ENCODE measurements at regions not wholly inside any gene's neighbourhood (a gene's known extent, or its start where the extent isn't known, plus 50 kb on each side); places are given as distances from the start of the nearest gene placed in this dataset.

GRCh38 chr15:61753018-61753710, 307.1 kb downstream of the VPS13C start:
- H3K9me3 Mint-ChIP-seq: no peaks in the 10 kb centered on the region

GRCh38 chr15:61752001-61752400, 308.2 kb downstream of the VPS13C start:
- peaks cover 6% of the 10 kb centered on the region for H3K27me3 Mint-ChIP-seq
- no peaks in the 10 kb centered on the region for H3K4me1 Mint-ChIP-seq (ENCODE audit: low read depth)
- no peaks in the 10 kb centered on the region for H3K36me3 Mint-ChIP-seq (ENCODE audit: low read depth)
- H3K4me3 Mint-ChIP-seq: no peak overlapping the region
- H3K9me3 Mint-ChIP-seq: no peaks in the 10 kb centered on the region
- no peak overlapping the region for H3K27ac Mint-ChIP-seq

More at GRCh38 chr15:61753018-61753710, 307.1 kb downstream of the VPS13C start:
- Mint-ChIP-seq H3K4me1 (ENCODE audit: low read depth) (no peaks in the 10 kb centered on the region), H3K36me3 (ENCODE audit: low read depth) (no peaks in the 10 kb centered on the region), H3K4me3 (no peak overlapping the region), H3K27ac (no peak overlapping the region), H3K27me3 (peaks cover 9% of the 10 kb centered on the region)

GRCh38 chr15:61750271-61751084, 309.8 kb downstream of the VPS13C start:
- no peaks in the 10 kb centered on the region for H3K4me1 Mint-ChIP-seq (ENCODE audit: low read depth)
- H3K27ac Mint-ChIP-seq: no peak overlapping the region
- H3K36me3 Mint-ChIP-seq (ENCODE audit: low read depth): no peaks in the 10 kb centered on the region
- no peaks in the 10 kb centered on the region for H3K9me3 Mint-ChIP-seq
- no peaks in the 10 kb centered on the region for H3K27me3 Mint-ChIP-seq
- H3K4me3 Mint-ChIP-seq: no peak overlapping the region

- no peaks in the 10 kb centered on the region for H3K4me1 Mint-ChIP-seq (ENCODE audit: low read depth)
- H3K36me3 Mint-ChIP-seq (ENCODE audit: low read depth): no peaks in the 10 kb centered on the region
- peaks cover 4% of the 10 kb centered on the region for H3K27me3 Mint-ChIP-seq
- no peak overlapping the region for H3K27ac Mint-ChIP-seq
- no peaks in the 10 kb centered on the region for H3K9me3 Mint-ChIP-seq
- H3K4me3 Mint-ChIP-seq: no peak overlapping the region
These were observed 311.1 kb downstream of the VPS13C start for GRCh38 chr15:61749169-61749568.

- Mint-ChIP-seq H3K4me3 (no peak overlapping the region), H3K4me1 (ENCODE audit: low read depth) (no peaks in the 10 kb centered on the region), H3K27ac (no peak overlapping the region), H3K9me3 (no peaks in the 10 kb centered on the region), H3K27me3 (peaks cover 4% of the 10 kb centered on the region), H3K36me3 (ENCODE audit: low read depth) (no peaks in the 10 kb centered on the region)
These were observed 311.7 kb downstream of the VPS13C start for GRCh38 chr15:61748529-61748928.

GRCh38 chr15:61746589-61746988, 313.7 kb downstream of the VPS13C start:
- Mint-ChIP-seq H3K9me3 (no peaks in the 10 kb centered on the region), H3K4me3 (no peak overlapping the region), H3K36me3 (ENCODE audit: low read depth) (no peaks in the 10 kb centered on the region), H3K27ac (no peak overlapping the region), H3K27me3 (peaks cover 4% of the 10 kb centered on the region), H3K4me1 (ENCODE audit: low read depth) (no peaks in the 10 kb centered on the region)

- H3K4me3 Mint-ChIP-seq: no peak overlapping the region
- no peak overlapping the region for H3K27ac Mint-ChIP-seq
- peaks cover 4% of the 10 kb centered on the region for H3K27me3 Mint-ChIP-seq
- H3K9me3 Mint-ChIP-seq: no peaks in the 10 kb centered on the region
- H3K4me1 Mint-ChIP-seq (ENCODE audit: low read depth): no peaks in the 10 kb centered on the region
- H3K36me3 Mint-ChIP-seq (ENCODE audit: low read depth): no peaks in the 10 kb centered on the region
These were observed 316.8 kb downstream of the VPS13C start for GRCh38 chr15:61743345-61743909.

GRCh38 chr15:61742591-61742990, 317.7 kb downstream of the VPS13C start:
- no peaks in the 10 kb centered on the region for H3K9me3 Mint-ChIP-seq
- H3K4me3 Mint-ChIP-seq: no peak overlapping the region
- no peaks in the 10 kb centered on the region for H3K36me3 Mint-ChIP-seq (ENCODE audit: low read depth)
- no peaks in the 10 kb centered on the region for H3K4me1 Mint-ChIP-seq (ENCODE audit: low read depth)
- H3K27me3 Mint-ChIP-seq: peaks cover 4% of the 10 kb centered on the region
- H3K27ac Mint-ChIP-seq: no peak overlapping the region

GRCh38 chr15:61736790-61737189, 323.5 kb downstream of the VPS13C start:
- H3K4me3 Mint-ChIP-seq: no peak overlapping the region
- H3K36me3 Mint-ChIP-seq (ENCODE audit: low read depth): no peaks in the 10 kb centered on the region
- peaks cover 6% of the 10 kb centered on the region for H3K27me3 Mint-ChIP-seq
- H3K27ac Mint-ChIP-seq: no peak overlapping the region
- H3K9me3 Mint-ChIP-seq: no peaks in the 10 kb centered on the region
- H3K4me1 Mint-ChIP-seq (ENCODE audit: low read depth): no peaks in the 10 kb centered on the region

- H3K4me1 Mint-ChIP-seq (ENCODE audit: low read depth): no peaks in the 10 kb centered on the region
- H3K27ac Mint-ChIP-seq: no peak overlapping the region
These were observed 329.1 kb downstream of the VPS13C start for GRCh38 chr15:61731099-61731498.

GRCh38 chr15:61729646-61730045, 330.6 kb downstream of the VPS13C start:
- H3K4me1 Mint-ChIP-seq (ENCODE audit: low read depth): no peaks in the 10 kb centered on the region
- no peak overlapping the region for H3K27ac Mint-ChIP-seq
- no peaks in the 10 kb centered on the region for H3K9me3 Mint-ChIP-seq
- peaks cover 12% of the 10 kb centered on the region for H3K27me3 Mint-ChIP-seq
- no peak overlapping the region for H3K4me3 Mint-ChIP-seq
- no peaks in the 10 kb centered on the region for H3K36me3 Mint-ChIP-seq (ENCODE audit: low read depth)

More at GRCh38 chr15:61731099-61731498, 329.1 kb downstream of the VPS13C start:
- Mint-ChIP-seq H3K27me3 (peaks cover 9% of the 10 kb centered on the region), H3K36me3 (ENCODE audit: low read depth) (no peaks in the 10 kb centered on the region), H3K9me3 (no peaks in the 10 kb centered on the region), H3K4me3 (no peak overlapping the region)

- no peak overlapping the region for H3K4me3 Mint-ChIP-seq
- peaks cover 12% of the 10 kb centered on the region for H3K27me3 Mint-ChIP-seq
- no peak overlapping the region for H3K27ac Mint-ChIP-seq
- H3K36me3 Mint-ChIP-seq (ENCODE audit: low read depth): no peaks in the 10 kb centered on the region
- no peaks in the 10 kb centered on the region for H3K4me1 Mint-ChIP-seq (ENCODE audit: low read depth)
- H3K9me3 Mint-ChIP-seq: no peaks in the 10 kb centered on the region
These were observed 334.1 kb downstream of the VPS13C start for GRCh38 chr15:61726166-61726565.

GRCh38 chr15:61725251-61725650, 335.0 kb downstream of the VPS13C start:
- Mint-ChIP-seq H3K4me3 (no peak overlapping the region), H3K9me3 (no peaks in the 10 kb centered on the region), H3K4me1 (ENCODE audit: low read depth) (no peaks in the 10 kb centered on the region), H3K36me3 (ENCODE audit: low read depth) (no peaks in the 10 kb centered on the region), H3K27me3 (peaks cover 17% of the 10 kb centered on the region), H3K27ac (no peak overlapping the region)

- Mint-ChIP-seq H3K27ac (no peak overlapping the region), H3K4me3 (no peak overlapping the region), H3K27me3 (peaks cover 26% of the 10 kb centered on the region), H3K36me3 (ENCODE audit: low read depth) (no peaks in the 10 kb centered on the region), H3K4me1 (ENCODE audit: low read depth) (no peaks in the 10 kb centered on the region), H3K9me3 (no peaks in the 10 kb centered on the region)
These were observed 335.9 kb downstream of the VPS13C start for GRCh38 chr15:61724251-61724939.

- H3K27ac Mint-ChIP-seq: no peak overlapping the region
- no peak overlapping the region for H3K4me3 Mint-ChIP-seq
- H3K9me3 Mint-ChIP-seq: no peaks in the 10 kb centered on the region
- no peaks in the 10 kb centered on the region for H3K4me1 Mint-ChIP-seq (ENCODE audit: low read depth)
- peaks cover 30% of the 10 kb centered on the region for H3K27me3 Mint-ChIP-seq
- no peaks in the 10 kb centered on the region for H3K36me3 Mint-ChIP-seq (ENCODE audit: low read depth)
These were observed 338.8 kb downstream of the VPS13C start for GRCh38 chr15:61721418-61721817.
